Limb (tissue), 2 donors: ENCODE measurements at regions not wholly inside any gene's neighbourhood (a gene's known extent, or its start where the extent isn't known, plus 50 kb on each side); places are given as distances from the start of the nearest gene placed in this dataset.
A peak's percentile ranks its signal among the peaks of the same experiment; 100 is the strongest.

ENCODE experiments used
- DNase-seq, 2 donors: peaks; one replicate each; pipeline ENCODE4 v3.0.0-alpha.2; 2016; ENCODE audit errors: extremely low spot score in 2 of 2

DNA sequence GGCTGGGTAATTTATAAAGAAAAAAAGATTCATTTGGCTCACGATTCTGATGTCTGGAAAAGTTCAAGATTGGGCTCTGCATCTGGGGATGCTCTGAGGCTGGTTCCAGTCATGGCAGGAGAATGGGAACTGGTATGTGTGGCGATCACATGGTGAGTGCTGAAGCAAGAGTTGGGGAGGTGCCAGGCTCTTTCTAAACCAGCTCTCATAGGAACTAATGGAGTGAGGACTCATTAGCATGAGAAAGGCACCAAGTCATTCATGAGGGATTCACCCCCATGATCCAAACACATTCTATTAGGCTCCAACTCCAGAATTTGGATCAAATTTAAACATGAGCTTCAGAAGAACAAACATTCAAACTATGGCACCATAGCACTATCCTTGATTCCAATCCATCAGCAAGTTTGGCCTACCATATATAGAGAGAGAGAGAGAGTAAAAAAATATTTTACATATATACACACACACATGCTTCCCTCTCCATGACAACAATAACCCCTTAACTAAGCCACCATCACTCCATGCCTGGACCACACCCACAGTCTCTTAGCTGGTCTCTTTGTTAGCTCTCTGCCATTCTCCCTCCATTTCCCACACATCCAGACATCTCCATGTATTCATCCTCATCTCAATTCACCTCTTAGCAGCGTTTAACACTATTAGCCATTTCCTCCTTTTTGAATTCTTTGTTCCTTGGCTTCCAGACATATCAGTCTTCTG is 57.9 kb downstream of the NPY start:
- no peak for DNase-seq

DNA sequence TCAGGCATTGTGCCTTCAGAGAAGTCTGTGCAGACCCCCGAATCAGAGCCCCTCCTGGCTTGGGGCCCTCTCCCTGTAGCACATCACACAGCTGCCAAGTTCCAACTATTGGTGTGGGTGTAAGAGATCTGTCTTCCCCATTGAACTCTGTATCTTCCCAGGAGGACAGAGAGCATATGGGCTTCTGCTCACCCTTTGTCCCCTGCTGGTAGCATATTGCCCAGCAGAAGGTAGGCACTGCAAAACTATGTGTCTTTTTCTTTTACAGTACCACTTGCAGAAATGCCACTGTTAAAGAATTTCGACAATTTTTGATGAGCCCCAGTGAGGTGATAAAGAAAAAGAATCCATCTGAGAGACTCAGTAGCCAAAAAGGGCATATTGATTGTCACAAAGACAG is 59.6 kb downstream of the NPY start:
- no peak for DNase-seq

DNA sequence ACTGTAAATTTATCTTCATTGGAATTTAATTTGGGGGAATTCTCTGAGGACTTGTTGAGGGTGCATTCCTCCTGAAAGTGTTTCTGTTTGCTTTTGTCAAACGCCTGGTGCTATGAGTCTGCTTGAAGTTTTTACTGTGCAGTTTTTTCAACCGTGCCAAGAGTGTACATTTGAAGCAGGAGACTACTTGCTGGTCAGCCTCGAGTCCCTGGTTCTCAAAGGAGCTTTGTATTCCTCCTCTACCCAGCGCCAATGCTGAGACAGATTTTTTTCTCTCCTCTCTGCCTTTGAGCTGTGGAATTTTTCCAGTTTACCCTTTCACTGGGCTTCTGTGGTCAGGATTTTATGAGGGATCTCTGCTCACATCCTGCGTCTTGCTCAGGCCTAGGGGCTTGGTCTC is 62.1 kb downstream of the NPY start:
- no peak for DNase-seq

DNA sequence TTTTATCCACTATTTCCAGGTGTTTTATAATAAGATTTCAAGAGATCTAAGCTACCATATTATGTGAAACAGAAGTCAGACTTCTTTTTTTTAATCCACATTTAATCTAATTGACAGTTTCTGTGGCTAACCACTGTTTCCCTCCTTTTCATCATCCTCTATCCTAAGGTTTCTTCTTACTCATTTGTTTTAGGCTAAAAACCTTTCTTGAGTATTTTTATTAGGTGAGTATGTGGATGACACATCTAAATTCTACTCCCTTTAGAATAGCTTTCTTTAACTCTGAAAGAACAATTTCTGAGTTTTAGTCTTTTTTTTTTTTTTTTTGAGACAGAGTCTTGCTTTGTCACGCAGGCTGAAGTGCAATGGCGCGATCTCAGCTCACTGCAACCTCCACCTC is 62.7 kb downstream of the NPY start:
- DNase-seq, result no peak

DNA sequence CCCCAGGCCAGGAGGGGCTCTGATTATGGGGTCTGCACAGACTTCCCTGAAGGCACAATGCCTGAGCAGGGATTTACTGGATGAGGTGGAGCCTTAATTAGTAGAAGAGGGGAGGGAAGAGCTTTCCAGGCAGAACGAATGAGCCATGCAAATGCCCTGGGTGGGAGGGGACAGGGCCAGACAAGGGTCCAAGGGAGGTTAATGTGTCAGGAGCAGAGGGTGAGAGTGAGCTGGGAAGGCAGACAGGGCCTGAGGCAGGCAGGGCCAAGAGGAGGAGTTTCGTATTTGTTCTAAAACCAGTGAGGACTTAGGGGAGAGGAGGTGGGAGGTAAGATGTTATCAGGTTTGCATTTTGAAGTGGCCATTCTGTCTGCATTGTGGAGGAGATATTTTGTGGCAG is 65.3 kb downstream of the NPY start:
- no peak for DNase-seq

DNA sequence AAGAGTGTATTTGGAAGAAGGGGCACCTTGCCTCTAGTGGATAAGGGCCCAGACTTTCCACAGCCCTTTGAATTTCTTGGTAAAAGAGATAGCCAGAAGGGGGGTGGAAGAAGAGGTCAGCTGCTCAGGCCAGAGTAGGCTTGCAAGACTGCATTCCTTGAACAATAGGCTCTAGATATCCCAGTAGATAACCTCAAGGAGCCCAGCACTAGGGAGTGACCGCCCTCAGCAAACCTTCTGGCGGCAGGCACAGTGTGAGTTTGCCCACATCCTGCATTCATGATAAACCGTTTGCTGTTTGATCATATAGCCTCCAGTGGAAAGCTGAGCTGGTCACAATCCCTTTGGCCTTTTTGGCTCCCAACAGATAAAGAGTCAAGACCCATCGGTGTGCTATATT is 70.5 kb downstream of the NPY start:
- DNase-seq, result no peak

DNA sequence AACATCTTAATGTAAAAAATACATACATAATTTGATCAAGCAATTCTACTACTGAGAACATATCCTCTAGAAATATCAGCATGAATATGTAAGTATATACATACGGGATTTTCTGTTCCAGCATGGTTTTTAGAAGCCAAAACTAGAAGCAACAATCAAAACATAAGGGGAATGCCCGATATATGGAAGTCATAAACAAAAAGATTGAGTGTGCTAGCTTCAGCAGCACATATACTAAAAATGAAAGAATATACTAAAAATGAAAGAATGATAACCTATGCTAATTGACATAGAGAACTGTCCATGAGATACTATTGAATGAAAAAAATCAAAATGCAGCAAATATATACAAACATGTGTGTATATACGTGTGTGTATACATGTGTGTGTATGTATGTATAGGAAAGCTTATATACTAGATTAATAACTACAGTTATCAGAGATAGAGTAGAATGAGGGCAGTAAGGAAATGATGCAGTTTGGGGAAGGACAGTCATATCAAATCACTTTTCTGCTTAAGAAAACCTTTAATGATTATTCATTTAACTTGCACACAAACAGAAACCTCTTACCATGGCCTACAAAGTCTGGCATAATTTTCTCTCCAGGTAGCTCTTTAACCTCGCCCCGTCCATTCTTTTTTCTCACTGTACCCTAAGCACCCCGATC is 72.9 kb downstream of the NPY start:
- no peak for DNase-seq

DNA sequence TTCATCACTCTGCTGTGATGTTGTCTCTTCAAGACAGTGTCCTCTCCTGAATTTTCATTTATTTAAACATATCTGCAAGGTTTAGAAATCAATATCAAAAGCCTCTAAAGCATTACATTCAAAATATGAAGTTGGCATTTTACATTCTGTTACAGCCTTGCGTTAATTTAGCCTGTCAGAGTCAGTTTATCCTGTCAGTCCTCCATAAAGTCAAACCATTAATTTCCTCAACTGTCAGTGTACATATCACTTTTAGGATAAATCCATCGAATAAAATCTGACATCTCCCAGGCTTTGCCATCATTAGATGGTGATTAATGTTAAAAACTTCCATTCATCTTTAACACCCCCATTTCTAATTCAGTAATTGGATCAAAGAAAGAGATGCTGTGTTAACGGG is 77.0 kb downstream of the NPY start:
- DNase-seq, result no peak

DNA sequence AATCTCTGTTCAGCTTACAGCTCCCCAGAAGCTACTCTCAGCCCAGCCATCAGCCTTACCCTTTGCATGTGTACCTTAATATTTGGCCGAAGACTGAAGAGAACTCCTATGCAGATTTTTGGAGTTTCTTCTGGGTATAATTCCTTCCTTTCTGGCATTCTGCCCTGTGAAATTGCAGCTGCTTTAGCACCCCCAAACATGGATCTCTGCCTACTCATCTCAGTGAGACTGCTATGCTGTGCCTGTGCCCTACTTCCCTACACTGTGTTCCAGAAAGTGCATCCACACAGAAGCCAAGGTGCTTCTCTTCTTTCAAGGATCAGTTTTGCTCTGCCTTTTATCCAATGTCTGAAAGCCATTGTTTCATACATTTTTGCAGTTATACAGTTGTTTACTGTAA is 81.6 kb downstream of the NPY start:
- no peak for DNase-seq

DNA sequence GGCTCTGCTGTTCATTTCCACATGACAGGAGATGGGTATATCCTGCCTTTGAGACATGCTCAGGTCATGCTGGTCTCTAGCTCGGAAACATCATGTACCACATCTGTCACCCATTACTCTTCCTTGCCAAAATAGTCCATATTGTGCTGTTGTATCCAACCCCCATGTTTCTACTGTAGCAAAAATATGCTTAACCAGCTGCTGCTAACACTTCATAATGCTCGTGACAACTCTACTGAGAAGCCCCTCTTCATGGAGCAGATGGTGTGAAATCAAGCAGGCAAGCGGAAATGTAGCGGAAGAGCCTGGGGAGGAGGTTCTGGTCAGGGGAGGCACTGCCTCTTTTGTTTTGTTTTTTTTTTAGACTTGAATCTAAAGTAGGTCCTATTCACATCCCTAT is 82.9 kb downstream of the NPY start:
- peak in 1 of 2 donors; percentile 77 for DNase-seq

DNA sequence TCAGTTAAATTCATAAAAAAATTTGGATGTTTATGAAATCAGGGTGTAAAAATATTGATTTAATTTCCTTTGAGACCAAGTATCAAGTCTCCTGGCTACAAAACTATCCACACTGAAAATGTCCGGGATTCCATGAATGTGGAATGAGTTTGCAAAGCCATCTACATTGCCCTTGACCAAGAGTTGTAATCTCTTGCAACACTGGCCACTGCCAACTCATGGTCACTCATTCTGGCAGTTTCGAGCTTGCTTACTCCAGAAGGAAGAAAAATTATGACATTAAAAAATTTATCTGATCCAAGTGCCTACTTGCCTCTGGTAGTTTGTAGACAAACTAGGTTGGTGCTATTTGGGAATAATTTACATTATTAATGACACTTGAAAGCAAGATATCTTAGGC is 84.2 kb downstream of the NPY start:
- DNase-seq, result no peak

DNA sequence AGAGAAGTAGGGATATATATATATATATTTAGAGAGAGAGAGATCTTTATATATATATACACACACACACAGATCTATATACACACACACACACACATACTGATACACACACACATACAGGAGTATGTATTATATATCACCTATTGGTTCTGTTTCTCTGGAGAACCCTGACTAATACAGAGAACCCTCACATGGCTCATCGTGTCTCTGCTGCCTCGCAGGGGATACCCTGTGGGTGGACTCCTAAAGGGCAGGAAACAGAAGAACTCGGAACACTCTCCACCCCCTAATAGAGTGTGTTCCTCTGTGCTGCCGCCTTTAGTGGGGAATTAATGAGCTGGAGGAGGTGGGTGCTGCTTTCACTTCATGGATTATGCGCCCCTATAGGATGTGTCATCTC is 86.6 kb downstream of the NPY start:
- DNase-seq, result no peak

DNA sequence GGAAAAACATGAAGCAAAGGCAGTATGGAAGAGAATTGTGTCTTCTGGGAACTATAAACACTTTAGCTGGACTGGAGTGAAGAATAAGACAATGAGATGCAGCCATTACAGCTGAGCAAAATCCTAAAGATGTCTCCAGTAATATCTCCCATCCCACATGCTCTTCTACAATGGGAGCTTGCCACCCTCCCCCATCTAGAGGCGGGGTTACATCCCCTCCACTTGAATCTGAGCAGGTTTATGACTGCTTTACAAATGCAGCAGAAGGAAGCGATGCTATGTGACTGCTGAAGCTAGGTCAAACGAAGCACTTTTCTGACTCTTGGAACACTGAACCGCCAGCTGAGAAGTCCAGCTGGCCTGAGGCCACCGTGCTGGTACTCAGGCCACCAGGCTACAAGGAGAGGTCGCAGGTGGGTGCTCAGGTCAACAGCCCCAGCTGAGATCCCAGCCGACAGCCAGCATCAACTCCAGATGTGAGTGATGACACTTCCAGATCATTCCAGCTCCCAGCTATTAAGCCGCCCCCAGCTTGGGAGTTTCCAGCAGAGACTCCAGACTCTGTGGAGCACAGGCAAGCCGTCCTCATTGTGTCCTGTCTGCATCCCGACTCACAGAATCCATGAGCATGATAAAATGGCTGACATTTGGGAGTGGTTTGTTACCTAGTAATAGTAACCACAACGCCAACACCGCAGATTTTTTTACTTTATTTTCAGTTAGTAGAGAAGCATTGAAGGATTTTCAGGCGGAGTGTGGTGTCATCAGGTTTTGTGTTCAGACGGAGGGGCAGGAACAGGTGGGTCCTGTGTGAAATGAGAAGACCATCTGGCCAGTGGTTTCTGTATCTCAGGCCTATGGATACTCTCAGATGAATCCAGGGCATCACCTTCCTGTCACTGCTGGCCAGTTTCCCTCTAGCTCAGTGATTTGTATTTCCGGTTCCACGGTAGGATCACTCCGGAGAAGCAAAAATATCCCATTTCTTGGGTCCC is 89.3 kb downstream of the NPY start:
- no peak for DNase-seq

DNA sequence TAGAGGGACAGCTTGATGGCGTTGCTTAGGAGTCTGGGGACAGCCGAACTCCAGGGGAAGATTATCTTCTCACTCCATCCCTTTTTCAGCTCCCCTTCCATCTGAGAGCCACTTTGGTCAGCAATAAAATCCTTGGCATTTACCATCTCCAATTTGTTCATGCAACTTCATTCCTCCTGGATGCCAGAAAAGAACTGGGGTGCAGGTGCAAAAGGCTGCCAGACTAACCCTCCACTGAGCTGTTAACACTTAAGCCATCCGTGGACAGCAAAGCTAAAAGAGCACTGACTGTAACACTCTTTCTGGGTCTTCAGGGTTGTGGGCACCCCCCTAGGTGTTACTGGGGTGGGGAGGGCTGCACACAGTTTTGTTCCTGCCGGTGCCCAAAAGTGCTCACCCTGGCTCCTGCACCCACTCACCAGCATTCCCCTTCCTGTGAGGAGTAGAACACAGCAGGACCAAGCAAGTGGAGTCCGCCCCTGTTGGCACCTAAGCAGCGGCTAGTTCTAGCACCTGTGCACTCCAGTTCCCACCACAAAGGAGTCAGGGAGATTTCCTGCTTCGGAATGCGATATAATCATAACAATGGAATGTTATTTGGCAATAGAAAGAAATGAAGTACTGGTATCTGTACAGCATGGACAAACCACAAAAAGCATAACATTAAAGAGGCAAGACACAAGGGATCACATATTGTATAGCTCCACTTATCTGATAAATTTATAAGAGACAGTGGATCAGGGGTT is 95.1 kb downstream of the NPY start:
- DNase-seq, result no peak

DNA sequence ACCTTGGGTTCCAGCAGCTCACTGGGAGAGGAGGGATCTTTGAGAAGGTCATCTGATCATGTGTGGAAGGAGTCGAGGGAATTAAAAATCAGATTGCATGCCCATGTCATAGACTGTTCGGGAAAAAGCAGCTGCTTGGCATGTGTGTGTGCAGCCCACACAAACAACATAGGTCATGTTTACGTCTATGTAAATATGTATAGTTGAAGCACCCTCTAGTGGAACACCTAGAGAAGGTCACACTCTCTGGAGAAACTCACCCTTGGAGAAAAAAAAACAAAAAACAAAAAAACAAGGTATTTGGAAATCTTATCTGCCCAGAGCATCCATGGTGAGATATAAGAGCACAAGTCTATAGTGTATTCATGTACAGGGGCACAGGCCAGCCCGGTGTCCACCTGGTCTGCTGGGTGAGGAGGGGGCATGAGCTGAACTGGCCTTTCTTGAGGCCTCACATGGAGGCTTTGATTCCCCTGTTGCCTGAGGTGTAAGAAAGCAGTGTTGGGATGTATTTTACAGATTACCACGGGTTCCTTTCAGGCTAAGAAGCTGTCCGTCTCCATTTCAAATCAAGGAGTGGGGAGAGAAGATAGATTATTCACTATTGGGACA is 98.0 kb downstream of the NPY start:
- DNase-seq, result peak in 1 of 2 donors; percentile 70

DNA sequence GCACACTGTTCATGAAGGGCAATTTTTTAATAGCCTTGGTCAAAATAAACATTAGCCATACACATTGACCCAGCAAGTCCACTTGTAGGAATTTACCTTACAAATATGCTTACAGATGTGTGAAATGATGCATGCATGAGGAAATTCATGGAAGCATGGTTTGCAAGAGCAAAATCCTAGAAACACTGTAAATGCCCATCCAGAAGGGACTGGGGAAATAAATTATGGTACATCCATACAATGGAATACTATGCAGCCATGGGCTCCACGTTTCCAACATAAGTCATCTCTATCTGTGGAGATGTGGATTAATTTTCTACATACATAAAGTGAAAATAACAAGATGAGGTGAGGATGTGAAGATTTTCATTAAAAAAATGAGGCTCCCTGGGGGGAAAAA is 99.1 kb downstream of the NPY start:
- DNase-seq, result no peak

DNA sequence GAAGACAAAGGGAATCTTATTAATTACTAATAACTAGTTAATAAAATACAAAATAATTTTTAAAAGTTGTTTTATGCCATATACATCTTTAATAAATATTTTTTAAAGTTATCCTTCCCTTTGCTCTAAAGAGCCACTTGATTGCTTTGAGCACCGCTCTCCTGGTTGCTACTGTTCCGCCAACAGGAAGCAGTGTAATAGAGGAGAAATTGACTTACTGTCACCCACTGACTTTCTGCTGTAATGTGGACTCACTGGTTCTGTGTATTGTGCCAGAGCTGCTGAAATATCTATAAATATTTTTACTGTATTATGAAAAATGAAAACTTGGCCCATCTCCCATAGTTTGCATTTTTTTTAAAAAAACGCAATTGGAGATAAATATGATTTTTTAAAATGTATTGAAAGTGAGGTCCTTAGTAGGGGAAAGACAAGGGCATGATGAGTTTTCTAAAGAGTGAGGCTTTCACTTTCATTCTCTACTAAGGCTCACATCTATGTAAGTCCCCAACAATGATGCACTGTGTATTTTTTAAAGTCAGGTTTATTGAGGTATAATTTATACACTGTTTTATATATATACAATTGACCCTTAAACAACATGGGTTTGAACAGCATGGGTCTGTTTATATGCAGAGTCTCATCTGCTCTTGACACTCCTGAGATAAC is 100.5 kb downstream of the NPY start:
- no peak for DNase-seq

DNA sequence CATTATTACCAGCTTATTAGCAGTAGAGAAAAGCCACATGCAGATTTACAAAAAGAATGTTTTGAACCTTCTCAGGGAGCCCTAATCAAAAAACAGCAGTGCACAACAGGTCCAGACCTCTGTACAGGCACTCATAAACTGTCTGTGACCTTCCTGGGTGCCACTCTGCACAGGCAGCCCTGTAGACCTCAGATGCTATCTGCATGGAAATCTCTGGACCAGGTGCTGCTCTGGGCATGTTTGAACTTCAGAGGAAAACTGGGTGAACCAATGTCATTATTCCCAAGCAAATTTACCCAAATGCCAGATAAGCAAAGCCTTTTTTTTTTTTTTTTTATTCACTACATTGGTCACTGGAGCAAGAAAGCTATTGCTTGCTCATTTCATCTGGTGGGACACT is 104.2 kb downstream of the NPY start:
- no peak for DNase-seq

DNA sequence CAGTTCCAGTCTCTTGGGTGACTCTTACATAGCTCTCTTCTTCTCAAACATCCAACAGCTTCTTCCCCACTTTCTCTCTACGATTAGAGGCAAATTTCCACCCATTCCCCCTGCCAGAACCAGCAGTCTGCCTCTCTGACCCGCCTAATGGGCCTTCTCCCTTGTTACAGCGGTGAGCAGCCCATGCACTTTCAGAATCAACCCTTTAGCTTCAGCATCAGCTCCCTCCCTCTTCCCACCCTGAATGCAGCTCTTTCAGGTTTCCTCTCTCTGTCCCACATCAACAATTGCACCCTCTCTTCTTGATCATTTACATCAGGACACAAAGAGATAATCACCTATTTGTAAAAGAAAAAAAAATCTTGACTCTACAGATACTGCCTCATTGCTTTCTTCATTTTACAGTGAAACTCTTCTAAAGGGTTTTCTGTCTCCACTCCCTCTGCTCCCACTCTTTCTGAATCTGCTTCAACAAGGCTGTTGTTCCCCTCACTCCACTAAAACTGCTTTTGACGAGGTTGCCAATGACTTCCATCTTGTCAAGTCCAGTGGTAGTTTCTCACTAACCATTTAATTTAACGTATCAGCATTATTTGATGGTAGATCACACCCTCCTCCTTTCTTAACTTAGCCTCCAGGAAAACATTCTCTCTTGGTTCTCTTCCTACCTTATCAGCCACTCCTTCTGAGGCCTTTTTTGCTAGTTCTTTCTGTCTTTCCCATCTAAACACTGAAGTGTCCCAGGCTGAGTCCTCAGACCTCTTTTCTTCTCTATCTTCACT is 106.6 kb downstream of the NPY start:
- no peak for DNase-seq

DNA sequence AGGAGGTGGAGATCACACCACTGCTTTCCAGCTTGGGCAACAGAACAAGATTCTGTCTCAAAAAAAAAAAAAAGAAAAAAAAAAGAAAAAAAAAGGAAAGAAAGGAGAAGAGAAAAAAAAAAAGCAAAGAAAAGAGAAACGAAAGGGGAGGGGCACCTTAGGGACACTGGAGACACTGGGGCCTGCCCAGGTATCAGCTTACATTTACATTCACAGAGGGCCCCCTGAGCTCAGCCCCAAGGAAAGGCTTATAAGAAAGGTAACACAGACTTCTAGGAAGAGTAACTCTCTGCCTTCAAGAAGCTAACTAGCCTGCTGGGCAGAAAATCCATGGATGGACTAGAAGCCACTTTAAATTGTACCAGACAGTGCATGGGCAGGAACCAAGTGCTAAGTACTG is 108.8 kb downstream of the NPY start:
- no peak for DNase-seq
